Nephron progenitor cell (in vitro differentiated cells): ENCODE measurements at regions not wholly inside any gene's neighbourhood (a gene's known extent, or its start where the extent isn't known, plus 50 kb on each side); places are given as distances from the start of the nearest gene placed in this dataset.

Source experiments
- DNase-seq: peaks from one replicate; pipeline ENCODE4 v3.0.0; 2021
- H3K27ac Mint-ChIP-seq: 2 replicates; pipeline ENCODE4 v1.8.0; 2021; ENCODE audit warnings: mild to moderate bottlenecking, moderate library complexity, mixed read lengths
- H3K27me3 Mint-ChIP-seq: 2 replicates; pipeline ENCODE4 v1.8.0; 2021; ENCODE audit warnings: mild to moderate bottlenecking, low read depth, mixed read lengths; ENCODE audit not compliant: poor library complexity
- H3K36me3 Mint-ChIP-seq: 2 replicates; pipeline ENCODE4 v1.8.0; 2021; ENCODE audit warnings: low read depth, mixed read lengths
- H3K4me1 Mint-ChIP-seq: 2 replicates; pipeline ENCODE4 v1.8.0; 2021; ENCODE audit warnings: mixed read lengths
- H3K4me3 Mint-ChIP-seq: 2 replicates; pipeline ENCODE4 v1.8.0; 2021; ENCODE audit warnings: mild to moderate bottlenecking, moderate library complexity, mixed read lengths
- H3K9me3 Mint-ChIP-seq: 2 replicates; pipeline ENCODE4 v1.8.0; 2021; ENCODE audit warnings: mild to moderate bottlenecking, moderate library complexity, mixed read lengths
- CTCF ChIP-seq: fragments of 200-600 bp; sonication (generic); IDR thresholded peaks from 2 replicates; pipeline ENCODE4 v1.5.0; 2021; ENCODE audit warnings: antibody characterized with exemption

- no peak for DNase-seq
- Mint-ChIP-seq H3K4me3 (no peak overlapping the region), H3K36me3 (no peaks in the 10 kb centered on the region), H3K27me3 (peaks cover 8% of the 10 kb centered on the region), H3K9me3 (no peaks in the 10 kb centered on the region), H3K4me1 (peaks cover 18% of the 10 kb centered on the region), H3K27ac (no peak overlapping the region)
- TF ChIP-seq CTCF = no peak
Observed at GRCh38 chr1:229192031-229192430, 78.9 kb upstream of the RAB4A start.

GRCh38 chr1:229192853-229193252 lies 78.1 kb upstream of the RAB4A start:
- no peak for TF ChIP-seq CTCF
- H3K27me3 Mint-ChIP-seq = peaks cover 9% of the 10 kb centered on the region
- no peak overlapping the region for H3K4me3 Mint-ChIP-seq
- H3K27ac Mint-ChIP-seq = no peak overlapping the region
- DNase-seq = no peak
- no peaks in the 10 kb centered on the region for H3K9me3 Mint-ChIP-seq
- peaks cover 18% of the 10 kb centered on the region for H3K4me1 Mint-ChIP-seq
- no peaks in the 10 kb centered on the region for H3K36me3 Mint-ChIP-seq

GRCh38 chr1:229194096-229194495 lies 76.8 kb upstream of the RAB4A start:
- H3K4me1 Mint-ChIP-seq = peaks cover 21% of the 10 kb centered on the region
- no peak for TF ChIP-seq CTCF
- no peak overlapping the region for H3K27ac Mint-ChIP-seq
- no peak for DNase-seq
- no peaks in the 10 kb centered on the region for H3K36me3 Mint-ChIP-seq
- peaks cover 12% of the 10 kb centered on the region for H3K27me3 Mint-ChIP-seq
- H3K4me3 Mint-ChIP-seq = no peak overlapping the region
- H3K9me3 Mint-ChIP-seq = no peaks in the 10 kb centered on the region

- Mint-ChIP-seq H3K4me3 (no peak overlapping the region), H3K27me3 (peaks cover 12% of the 10 kb centered on the region), H3K4me1 (peaks cover 32% of the 10 kb centered on the region), H3K9me3 (no peaks in the 10 kb centered on the region), H3K36me3 (no peaks in the 10 kb centered on the region), H3K27ac (no peak overlapping the region)
- no peak for TF ChIP-seq CTCF
- DNase-seq = no peak
Observed at GRCh38 chr1:229195246-229195645, 75.7 kb upstream of the RAB4A start.

GRCh38 chr1:229196404-229197264 lies 74.3 kb upstream of the RAB4A start:
- DNase-seq = no peak
- Mint-ChIP-seq H3K36me3 (no peaks in the 10 kb centered on the region), H3K4me3 (no peak overlapping the region), H3K4me1 (peaks cover 44% of the 10 kb centered on the region), H3K27ac (no peak overlapping the region), H3K27me3 (peaks cover 12% of the 10 kb centered on the region), H3K9me3 (no peaks in the 10 kb centered on the region)
- no peak for TF ChIP-seq CTCF

- DNase-seq = no peak
- peak overlapping the region; percentile 23 for H3K27ac Mint-ChIP-seq
- peaks cover 8% of the 10 kb centered on the region for H3K27me3 Mint-ChIP-seq
- no peak overlapping the region for H3K4me3 Mint-ChIP-seq
- TF ChIP-seq CTCF = no peak
- H3K4me1 Mint-ChIP-seq = peaks cover 43% of the 10 kb centered on the region
- H3K36me3 Mint-ChIP-seq = no peaks in the 10 kb centered on the region
- no peaks in the 10 kb centered on the region for H3K9me3 Mint-ChIP-seq
Observed at GRCh38 chr1:229197265-229197585, 73.7 kb upstream of the RAB4A start.
